Caki2 (cell line): ENCODE measurements at regions not wholly inside any gene's neighbourhood (a gene's known extent, or its start where the extent isn't known, plus 50 kb on each side); places are given as distances from the start of the nearest gene placed in this dataset.
A peak's percentile ranks its signal among the peaks of the same experiment; 100 is the strongest.

Experiments used
- DNase-seq: peaks from one replicate; pipeline ENCODE4 v3.0.0-alpha.2; 2015; ENCODE audit warnings: low read depth
- in situ Hi-C: cut with HindIII; loops from 2 replicates; pipeline ENCODE4 v1.10.0; 2016; ENCODE audit warnings: low sequenced_read_pairs, low pct_unique_long_range_greater_than_20kb, mixed read lengths

GRCh38 chr13:48909056-48909389, 66.7 kb upstream of the FNDC3A start:
- DNase-seq: peak; percentile 19

GRCh38 chr13:48910686-48911085, 65.0 kb upstream of the FNDC3A start:
- no peak for DNase-seq
- in situ Hi-C loops: no loop called here

More at GRCh38 chr13:48909056-48909389, 66.7 kb upstream of the FNDC3A start:
- in situ Hi-C loops: no loop called here

- no peak for DNase-seq
- in situ Hi-C loops: no loop called here
Observed at GRCh38 chr13:48919751-48920150, 56.0 kb upstream of the FNDC3A start.

GRCh38 chr13:48920730-48921129, 55.0 kb upstream of the FNDC3A start:
- no peak for DNase-seq
- in situ Hi-C loops: no loop called here

- no peak for DNase-seq
- in situ Hi-C loops: no loop called here
Observed at GRCh38 chr13:48923376-48923775, 52.3 kb upstream of the FNDC3A start.

- in situ Hi-C loops: no loop called here
- no peak for DNase-seq
Observed at GRCh38 chr13:48925001-48925400, 50.7 kb upstream of the FNDC3A start.
